ENCODE measurements at regions not wholly inside any gene's neighbourhood (a gene's known extent, or its start where the extent isn't known, plus 50 kb on each side); places are given as distances from the start of the nearest gene placed in this dataset.

DNA sequence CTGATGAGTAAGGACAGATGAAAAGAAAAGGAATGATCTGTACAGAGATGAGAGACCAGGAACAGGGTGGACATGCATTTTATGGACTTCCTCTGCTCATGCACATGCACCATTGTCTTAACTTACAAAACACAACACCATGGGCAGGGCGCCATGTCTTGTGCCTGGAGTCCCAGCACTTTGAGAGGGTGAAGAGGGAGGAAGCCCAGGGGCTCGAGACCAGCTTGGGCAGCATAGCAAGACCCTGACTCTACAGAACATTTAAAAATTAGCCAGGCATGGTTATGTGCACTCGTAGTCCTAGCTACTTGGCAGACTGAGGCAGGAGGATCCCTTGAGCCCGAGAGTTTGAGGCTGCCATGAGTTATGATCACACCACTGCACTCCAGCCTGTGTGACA, 86.9 kb downstream of the ZFP36L2 start:
- POLR2A ChIA-PET, result interaction anchor here (0.5 to 1.2 kb wide), 3 partner anchors 10 to 87 kb away, joined by 4 to 6 read pairs (median 4); partner anchors contain the start of gene ZFP36L2
- Histone ChIP-seq H3K36me3 (ENCODE audit: control insufficient read depth in 2 of 2, insufficient read depth in 2 of 2, low read length in 1 of 2) (no peaks in the 10 kb centered on the region), H3K27ac (ENCODE audit: control insufficient read depth, insufficient read depth) (no peak overlapping the region), H3K9me3 (replicated peaks; ENCODE audit: control insufficient read depth, insufficient read depth, low read length) (no peaks in the 10 kb centered on the region), H3K4me1 (ENCODE audit: control insufficient read depth, insufficient read depth, low read length) (peaks cover 27% of the 10 kb centered on the region), H3K79me2 (ENCODE audit: control insufficient read depth, insufficient read depth, low read length) (no peaks in the 10 kb centered on the region), H4K20me1 (ENCODE audit: control insufficient read depth, insufficient read depth) (no peaks in the 10 kb centered on the region), H3K9ac (ENCODE audit: control insufficient read depth, insufficient read depth, low read length) (no peak overlapping the region), H3K27me3 (replicated peaks in 1 of 2; ENCODE audit: control insufficient read depth in 2 of 2, insufficient read depth in 2 of 2, low read length in 1 of 2) (no peaks in the 10 kb centered on the region), H2AFZ (ENCODE audit: control insufficient read depth, low read depth, low read length) (no peak overlapping the region), H3K4me3 (no peak overlapping the region), H3K4me2 (ENCODE audit: control insufficient read depth, insufficient read depth) (0 out of 2 replicates have a peak overlapping the region, but pooled peaks have one; percentile 19)
- ATAC-seq (no peak), DNase-seq (ENCODE audit: low read depth, low spot score) (no peak), FAIRE-seq (no peak)
- 31% methylated on average over 4 of the region's 4 CpGs for WGBS (ENCODE audit: insufficient coverage, insufficient replicate concordance, low lambda C conversion rate, missing lambda C conversion rate)
- intact Hi-C loops (cut with micrococcal nuclease; ENCODE audit: unreplicated experiment), result no loop called here
- CTCF ChIA-PET, result interaction anchor here (0.8 to 3.1 kb wide), 7 partner anchors 30 to 345 kb away, joined by 3 to 21 read pairs (median 5); no protein-coding TSS in a partner anchor
- RAD21 ChIA-PET (ENCODE audit: unreplicated experiment), result interaction anchor here (0.6 to 1.5 kb wide), 8 partner anchors 10 to 402 kb away, joined by 3 to 11 read pairs (median 4); no protein-coding TSS in a partner anchor
- SMC1A ChIA-PET (ENCODE audit: uncharacterized antibody, unreplicated experiment), result interaction anchor here (0.7 to 2.2 kb wide), 6 partner anchors 9 to 345 kb away, joined by 3 to 13 read pairs (median 4); no protein-coding TSS in a partner anchor
- in situ Hi-C loops (cut with MboI), result no loop called here
- no TSS peak for BruUV-seq (replicated peaks)
- TF ChIP-seq CHD2 (IDR thresholded peaks at IDR 0.05; ENCODE audit: borderline replicate concordance, low read depth, low read length), result no peak
- TF ChIP-seq EED (IDR thresholded peaks at IDR 0.05; ENCODE audit: low read depth), result no peak
- TF ChIP-seq ZNF24 (IDR thresholded peaks at IDR 0.05), result no peak
- TF ChIP-seq CHD1 (IDR thresholded peaks at IDR 0.05; ENCODE audit: low read depth, low read length), result no peak
- no peak for TF ChIP-seq EZH2 (IDR thresholded peaks at IDR 0.05; ENCODE audit: borderline replicate concordance, control insufficient read depth, low read depth, low read length)
- TF ChIP-seq E4F1 (IDR thresholded peaks at IDR 0.05; ENCODE audit: borderline replicate concordance, partially characterized antibody), result no peak
- TF ChIP-seq, protein P1, sequence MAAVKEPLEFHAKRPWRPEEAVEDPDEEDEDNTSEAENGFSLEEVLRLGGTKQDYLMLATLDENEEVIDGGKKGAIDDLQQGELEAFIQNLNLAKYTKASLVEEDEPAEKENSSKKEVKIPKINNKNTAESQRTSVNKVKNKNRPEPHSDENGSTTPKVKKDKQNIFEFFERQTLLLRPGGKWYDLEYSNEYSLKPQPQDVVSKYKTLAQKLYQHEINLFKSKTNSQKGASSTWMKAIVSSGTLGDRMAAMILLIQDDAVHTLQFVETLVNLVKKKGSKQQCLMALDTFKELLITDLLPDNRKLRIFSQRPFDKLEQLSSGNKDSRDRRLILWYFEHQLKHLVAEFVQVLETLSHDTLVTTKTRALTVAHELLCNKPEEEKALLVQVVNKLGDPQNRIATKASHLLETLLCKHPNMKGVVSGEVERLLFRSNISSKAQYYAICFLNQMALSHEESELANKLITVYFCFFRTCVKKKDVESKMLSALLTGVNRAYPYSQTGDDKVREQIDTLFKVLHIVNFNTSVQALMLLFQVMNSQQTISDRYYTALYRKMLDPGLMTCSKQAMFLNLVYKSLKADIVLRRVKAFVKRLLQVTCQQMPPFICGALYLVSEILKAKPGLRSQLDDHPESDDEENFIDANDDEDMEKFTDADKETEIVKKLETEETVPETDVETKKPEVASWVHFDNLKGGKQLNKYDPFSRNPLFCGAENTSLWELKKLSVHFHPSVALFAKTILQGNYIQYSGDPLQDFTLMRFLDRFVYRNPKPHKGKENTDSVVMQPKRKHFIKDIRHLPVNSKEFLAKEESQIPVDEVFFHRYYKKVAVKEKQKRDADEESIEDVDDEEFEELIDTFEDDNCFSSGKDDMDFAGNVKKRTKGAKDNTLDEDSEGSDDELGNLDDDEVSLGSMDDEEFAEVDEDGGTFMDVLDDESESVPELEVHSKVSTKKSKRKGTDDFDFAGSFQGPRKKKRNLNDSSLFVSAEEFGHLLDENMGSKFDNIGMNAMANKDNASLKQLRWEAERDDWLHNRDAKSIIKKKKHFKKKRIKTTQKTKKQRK (IDR thresholded peaks at IDR 0.05; ENCODE audit: low read depth, low read length), result no peak
